Keratinocyte (primary cell): ENCODE measurements at regions not wholly inside any gene's neighbourhood (a gene's known extent, or its start where the extent isn't known, plus 50 kb on each side); places are given as distances from the start of the nearest gene placed in this dataset.

ENCODE experiments used
- DNase-seq: peaks from one replicate; pipeline ENCODE4 v3.0.0-alpha.2; 2011; ENCODE audit warnings: low read depth, missing footprints, low spot score
- FAIRE-seq: peaks from 2 replicates; lab custom pipeline; 2011; peaks lifted over from hg19 to GRCh38; lab: Jason Lieb, UNC
- H2AFZ ChIP-seq: 2 replicates; pipeline ENCODE4 v1.6.0; 2012; ENCODE audit warnings: low read length, control low read depth, inconsistent platforms; ENCODE audit not compliant: control insufficient read depth
- H3K27ac ChIP-seq: 2 replicates; pipeline ENCODE4 v1.5.1; 2011; ENCODE audit warnings: low read length; ENCODE audit not compliant: control insufficient read depth, insufficient read depth
- H3K27me3 ChIP-seq: 3 replicates; pipeline ENCODE4 v1.6.0; 2011; ENCODE audit warnings: low read length; ENCODE audit not compliant: control insufficient read depth, insufficient read depth; ENCODE audit errors: extremely low read depth
- H3K36me3 ChIP-seq, 2 experiments: 2 replicates in 1 of 2; 3 replicates in 1 of 2; pipeline ENCODE4 v1.5.1; 2011; ENCODE audit warnings: low read length in 2 of 2, mild to moderate bottlenecking in 1 of 2; ENCODE audit not compliant: control insufficient read depth in 2 of 2, insufficient read depth in 2 of 2; ENCODE audit errors: extremely low read depth in 1 of 2
- H3K4me1 ChIP-seq: 3 replicates; pipeline ENCODE4 v1.5.1; 2011; ENCODE audit warnings: low read length; ENCODE audit not compliant: control insufficient read depth, insufficient read depth; ENCODE audit errors: extremely low read depth
- H3K4me2 ChIP-seq: 3 replicates; pipeline ENCODE4 v1.6.0; 2011; ENCODE audit warnings: low read depth, low read length; ENCODE audit not compliant: control insufficient read depth, insufficient read depth; ENCODE audit errors: extremely low read depth
- H3K4me3 ChIP-seq, 3 experiments: fragments of 200-600 bp in 1 of 3; sonication (generic) in 1 of 3; 2 replicates in 2 of 3; 3 replicates in 1 of 3; pipeline ENCODE4 v1.5.1; 2011 to 2016; ENCODE audit warnings: low read length in 3 of 3, mild to moderate bottlenecking in 3 of 3, control low read depth in 2 of 3, inconsistent platforms in 1 of 3, low read depth in 1 of 3, mixed read lengths in 1 of 3, mixed run types in 1 of 3, moderate library complexity in 1 of 3; ENCODE audit not compliant: control insufficient read depth in 2 of 3, insufficient read depth in 2 of 3; ENCODE audit errors: extremely low read depth in 1 of 3
- H3K79me2 ChIP-seq: 2 replicates; pipeline ENCODE4 v1.6.0; 2012; ENCODE audit warnings: low read length; ENCODE audit not compliant: control insufficient read depth, insufficient read depth
- H3K9ac ChIP-seq: 3 replicates; pipeline ENCODE4 v1.6.0; 2011; ENCODE audit warnings: low read length; ENCODE audit not compliant: control insufficient read depth, insufficient read depth; ENCODE audit errors: extremely low read depth
- H3K9me1 ChIP-seq: 3 replicates; pipeline ENCODE4 v1.6.0; 2011; ENCODE audit warnings: low read length; ENCODE audit not compliant: control insufficient read depth, insufficient read depth; ENCODE audit errors: extremely low read depth
- H3K9me3 ChIP-seq: 2 replicates; pipeline ENCODE4 v1.5.1; 2012; ENCODE audit warnings: low read depth, low read length; ENCODE audit not compliant: control insufficient read depth
- H4K20me1 ChIP-seq: 3 replicates; pipeline ENCODE4 v1.6.0; 2011; ENCODE audit warnings: low read length; ENCODE audit not compliant: control insufficient read depth, insufficient read depth; ENCODE audit errors: extremely low read depth
- EZH2 ChIP-seq: IDR thresholded peaks from one replicate; pipeline ENCODE4 v1.6.1; 2012; ENCODE audit warnings: inconsistent platforms, mild to moderate bottlenecking, low read length, moderate library complexity
- dilution Hi-C: fragments of 300-500 bp; cut with MboI; formaldehyde crosslinking; loops from one replicate; pipeline ENCODE4 v1.7.0; 2020; ENCODE audit warnings: low sequenced_read_pairs; ENCODE audit not compliant: extremely low pct_ligation_motif_present
- TF ChIP-seq, protein P1 (sequence below), 3 experiments: IDR thresholded peaks in 1 of 3; conservative IDR thresholded peaks in 1 of 3; optimal IDR thresholded peaks in 1 of 3; 2 replicates in 2 of 3; 3 replicates in 1 of 3; pipeline versions ENCODE3 to v1.5.1; 2011; ENCODE audit warnings: low read length in 3 of 3, mild to moderate bottlenecking in 3 of 3, moderate library complexity in 2 of 3, control low read depth in 1 of 3, inconsistent platforms in 1 of 3; ENCODE audit not compliant: insufficient read depth in 2 of 3; ENCODE audit errors: extremely low read depth in 1 of 3

DNA sequence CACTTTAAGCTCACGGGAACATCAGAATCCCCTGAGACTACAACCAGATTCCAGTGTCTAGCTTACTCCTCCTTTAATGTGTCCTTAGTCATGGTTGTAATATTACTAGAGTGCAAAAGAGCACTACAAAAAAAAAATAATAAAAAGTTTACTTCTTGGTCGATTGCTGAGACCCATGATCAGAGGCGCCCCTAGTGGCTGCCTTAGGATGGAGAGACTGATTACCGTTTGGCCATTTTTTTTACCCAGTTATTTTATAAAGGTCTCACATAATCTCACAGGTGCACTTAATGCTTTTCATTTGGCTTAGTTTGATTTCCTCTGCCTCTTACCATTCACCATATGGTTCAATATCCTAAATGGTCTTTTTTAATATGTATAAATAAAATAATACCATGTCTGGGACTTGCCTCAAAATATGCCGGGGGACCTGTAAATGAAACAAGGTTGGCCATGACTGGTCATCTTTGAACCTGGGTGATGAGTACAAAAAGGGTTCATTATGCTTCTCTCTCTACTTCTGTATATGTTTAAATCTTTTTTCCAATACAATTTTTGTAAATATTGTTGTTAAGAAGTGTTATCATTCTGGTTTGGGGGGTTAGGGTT is 331.5 kb upstream of the NFE2L3 start:
- H3K4me1 ChIP-seq, result no peaks in the 10 kb centered on the region
- H2AFZ ChIP-seq, result no peak overlapping the region
- DNase-seq (no peak), FAIRE-seq (no peak)
- no peak overlapping the region for H3K4me2 ChIP-seq
- no peak overlapping the region for H3K4me3 ChIP-seq
- H4K20me1 ChIP-seq, result no peaks in the 10 kb centered on the region
- no peaks in the 10 kb centered on the region for H3K9me3 ChIP-seq
- no peaks in the 10 kb centered on the region for H3K36me3 ChIP-seq
- no peak for TF ChIP-seq EZH2
- TF ChIP-seq, protein P1, sequence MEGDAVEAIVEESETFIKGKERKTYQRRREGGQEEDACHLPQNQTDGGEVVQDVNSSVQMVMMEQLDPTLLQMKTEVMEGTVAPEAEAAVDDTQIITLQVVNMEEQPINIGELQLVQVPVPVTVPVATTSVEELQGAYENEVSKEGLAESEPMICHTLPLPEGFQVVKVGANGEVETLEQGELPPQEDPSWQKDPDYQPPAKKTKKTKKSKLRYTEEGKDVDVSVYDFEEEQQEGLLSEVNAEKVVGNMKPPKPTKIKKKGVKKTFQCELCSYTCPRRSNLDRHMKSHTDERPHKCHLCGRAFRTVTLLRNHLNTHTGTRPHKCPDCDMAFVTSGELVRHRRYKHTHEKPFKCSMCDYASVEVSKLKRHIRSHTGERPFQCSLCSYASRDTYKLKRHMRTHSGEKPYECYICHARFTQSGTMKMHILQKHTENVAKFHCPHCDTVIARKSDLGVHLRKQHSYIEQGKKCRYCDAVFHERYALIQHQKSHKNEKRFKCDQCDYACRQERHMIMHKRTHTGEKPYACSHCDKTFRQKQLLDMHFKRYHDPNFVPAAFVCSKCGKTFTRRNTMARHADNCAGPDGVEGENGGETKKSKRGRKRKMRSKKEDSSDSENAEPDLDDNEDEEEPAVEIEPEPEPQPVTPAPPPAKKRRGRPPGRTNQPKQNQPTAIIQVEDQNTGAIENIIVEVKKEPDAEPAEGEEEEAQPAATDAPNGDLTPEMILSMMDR (optimal IDR thresholded peaks at IDR 0.05 in 1 of 3, IDR thresholded peaks at IDR 0.05 in 1 of 3, conservative IDR thresholded peaks at IDR 0.05 in 1 of 3; ENCODE audit: extremely low read depth in 1 of 3, insufficient read depth in 2 of 3, low read length in 3 of 3), result peak; percentile 28 to 54 (median 38)
- H3K9me1 ChIP-seq, result no peaks in the 10 kb centered on the region
- no peaks in the 10 kb centered on the region for H3K79me2 ChIP-seq
- H3K27ac ChIP-seq, result no peak overlapping the region
- H3K27me3 ChIP-seq, result no peaks in the 10 kb centered on the region
- no peak overlapping the region for H3K9ac ChIP-seq
- dilution Hi-C loops, result no loop called here

DNA sequence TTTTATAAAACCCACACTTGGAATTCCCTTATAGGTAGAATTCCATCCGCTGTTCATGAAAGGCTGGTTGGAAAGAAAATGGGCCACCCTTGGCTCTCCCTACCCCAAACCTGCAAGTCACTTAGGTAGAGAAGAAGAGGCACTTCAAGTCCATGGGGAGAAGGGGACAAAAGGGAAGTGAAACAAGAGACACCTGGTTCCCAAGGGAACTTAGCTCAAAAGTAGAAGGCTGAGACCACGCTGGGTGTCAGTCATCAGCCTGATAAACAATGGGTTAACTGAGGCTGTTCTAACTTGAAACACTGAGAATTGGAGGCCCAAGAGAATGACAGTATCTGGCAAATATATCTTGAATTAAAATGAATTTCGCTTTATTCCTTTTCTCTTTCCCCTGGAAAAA is 330.8 kb upstream of the NFE2L3 start:
- H3K79me2 ChIP-seq, result no peaks in the 10 kb centered on the region
- FAIRE-seq (no peak), DNase-seq (no peak)
- H3K9me1 ChIP-seq, result no peaks in the 10 kb centered on the region
- no peaks in the 10 kb centered on the region for H3K36me3 ChIP-seq
- H3K27me3 ChIP-seq, result no peaks in the 10 kb centered on the region
- TF ChIP-seq, protein P1 (optimal IDR thresholded peaks at IDR 0.05 in 1 of 3, IDR thresholded peaks at IDR 0.05 in 1 of 3, conservative IDR thresholded peaks at IDR 0.05 in 1 of 3; ENCODE audit: extremely low read depth in 1 of 3, insufficient read depth in 2 of 3, low read length in 3 of 3), result no peak
- no peak for TF ChIP-seq EZH2
- H3K9me3 ChIP-seq, result no peaks in the 10 kb centered on the region
- H3K9ac ChIP-seq, result no peak overlapping the region
- no peak overlapping the region for H3K4me3 ChIP-seq
- no peaks in the 10 kb centered on the region for H4K20me1 ChIP-seq
- no peak overlapping the region for H3K4me2 ChIP-seq
- H2AFZ ChIP-seq, result no peak overlapping the region
- no peak overlapping the region for H3K27ac ChIP-seq
- dilution Hi-C loops, result no loop called here
- no peaks in the 10 kb centered on the region for H3K4me1 ChIP-seq
